PC-3 (cell line): ENCODE measurements at regions not wholly inside any gene's neighbourhood (a gene's known extent, or its start where the extent isn't known, plus 50 kb on each side); places are given as distances from the start of the nearest gene placed in this dataset.

Experiments
- ATAC-seq: fragments of 200-7000 bp; cut with Tn5 transposase; 2 replicates; pipeline ENCODE4 v1.9.1; 2020; ENCODE audit warnings: mild to moderate bottlenecking, moderate library complexity
- BruUV-seq: library from RNA; stranded (reverse); fragments of 400-500 nt; replicated peaks from 2 replicates; lab custom pipeline; 2021; lab: Mats Ljungman, UMichigan
- CTCF ChIA-PET: fragments of 300-600 bp; sonication (Branson Sonifier 250); formaldehyde crosslinking; loops from one replicate; lab custom pipeline; 2022; ENCODE audit warnings: antibody characterized with exemption; lab: Charles Lee
- POLR2A ChIA-PET: fragments of 300-600 bp; sonication (Branson Sonifier 250); formaldehyde crosslinking; loops from one replicate; lab custom pipeline; 2022; ENCODE audit warnings: antibody characterized with exemption; ENCODE audit not compliant: unreplicated experiment; lab: Charles Lee
- DNase-seq: peaks from one replicate; pipeline ENCODE4 v3.0.0-alpha.2; 2015
- H2AFZ ChIP-seq: fragments of 300-600 bp; sonication (generic); 2 replicates; pipeline ENCODE4 v1.6.0; 2016; ENCODE audit warnings: antibody characterized with exemption, low read length
- H3F3A ChIP-seq: fragments of 300-600 bp; sonication (generic); one replicate; pipeline ENCODE4 v1.6.0; 2017; ENCODE audit warnings: antibody characterized with exemption, low read length, control low read depth, mild to moderate bottlenecking; ENCODE audit not compliant: unreplicated experiment
- H3K27ac ChIP-seq: fragments of 300-600 bp; sonication (generic); 2 replicates; pipeline ENCODE4 v1.5.1; 2016; ENCODE audit warnings: mild to moderate bottlenecking, low read length
- H3K27me3 ChIP-seq: fragments of 300-600 bp; sonication (generic); 2 replicates; pipeline ENCODE4 v1.6.1; 2016; ENCODE audit warnings: low read length, mixed read lengths
- H3K36me3 ChIP-seq: fragments of 300-600 bp; sonication (generic); 2 replicates; pipeline ENCODE4 v1.6.1; 2016; ENCODE audit warnings: low read depth, mixed run types, low read length, mixed read lengths
- H3K4me1 ChIP-seq: fragments of 300-600 bp; sonication (generic); 2 replicates; pipeline ENCODE4 v1.5.1; 2016; ENCODE audit warnings: low read length; ENCODE audit not compliant: insufficient read depth
- H3K4me2 ChIP-seq: fragments of 300-600 bp; sonication (generic); 2 replicates; pipeline ENCODE4 v1.6.0; 2016; ENCODE audit warnings: low read length
- H3K4me3 ChIP-seq: fragments of 300-600 bp; sonication (generic); 2 replicates; pipeline ENCODE4 v1.5.1; 2016; ENCODE audit warnings: mild to moderate bottlenecking, low read length, mixed read lengths
- H3K79me2 ChIP-seq: fragments of 300-600 bp; sonication (generic); 2 replicates; pipeline ENCODE4 v1.6.1; 2017; ENCODE audit warnings: low read length, mixed read lengths
- H3K9ac ChIP-seq: fragments of 300-600 bp; sonication (generic); 2 replicates; pipeline ENCODE4 v1.6.0; 2016; ENCODE audit warnings: mild to moderate bottlenecking, low read length
- H3K9me2 ChIP-seq: fragments of 300-600 bp; sonication (generic); replicated peaks from 2 replicates; pipeline ENCODE4 v1.6.1; 2016; ENCODE audit warnings: mixed run types, low read length, mixed read lengths
- H3K9me3 ChIP-seq: fragments of 300-600 bp; sonication (generic); 2 replicates; pipeline ENCODE4 v1.6.1; 2016; ENCODE audit warnings: low read length, mixed read lengths
- H4K20me1 ChIP-seq: fragments of 300-600 bp; sonication (generic); 2 replicates; pipeline ENCODE4 v1.6.1; 2016; ENCODE audit warnings: low read length, mixed read lengths
- EZH2 ChIP-seq: fragments of 300-600 bp; sonication (generic); IDR thresholded peaks from one replicate; pipeline ENCODE4 v1.6.1; 2017; ENCODE audit warnings: antibody characterized with exemption, mild to moderate bottlenecking, low read length; ENCODE audit not compliant: unreplicated experiment
- EZH2phosphoT487 ChIP-seq: fragments of 300-600 bp; sonication (generic); IDR thresholded peaks from 2 replicates; pipeline ENCODE4 v1.6.1; 2018; ENCODE audit warnings: mild to moderate bottlenecking, antibody characterized with exemption, low read length, borderline replicate concordance
- intact Hi-C: fragments of 100-400 bp; cut with micrococcal nuclease; formaldehyde crosslinking; loops from 2 replicates; pipeline ENCODE4 v1.9.0; 2023
- TF ChIP-seq, protein P1 (sequence below): fragments of 300-600 bp; sonication (generic); conservative IDR thresholded peaks from 2 replicates; pipeline ENCODE4 v1.5.1; 2017; ENCODE audit warnings: antibody characterized with exemption, low read depth, mild to moderate bottlenecking, low read length

DNA sequence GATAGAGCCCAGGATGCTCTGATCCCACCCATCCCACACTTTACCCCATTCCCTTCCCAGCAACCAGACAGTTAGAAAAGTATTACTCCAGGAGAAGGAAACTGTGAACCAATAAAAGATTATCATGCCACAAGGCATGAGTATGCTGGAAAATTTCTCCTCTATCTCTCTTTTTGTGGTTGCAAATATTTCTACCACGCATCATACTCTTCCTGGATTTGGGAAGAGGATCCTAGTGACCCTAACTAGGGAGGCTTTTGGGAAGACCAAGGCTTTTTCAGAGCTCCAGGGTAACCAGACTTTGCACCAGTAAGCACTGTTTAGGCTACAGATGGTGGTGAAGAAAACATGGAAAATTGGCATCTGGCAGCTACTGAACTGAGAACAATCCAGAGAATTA is 257.6 kb upstream of the CLNK start:
- Histone ChIP-seq H4K20me1 (no peaks in the 10 kb centered on the region), H3K27me3 (no peaks in the 10 kb centered on the region), H3K4me1 (no peaks in the 10 kb centered on the region), H3K36me3 (no peaks in the 10 kb centered on the region), H2AFZ (no peak overlapping the region), H3K27ac (no peak overlapping the region), H3K9me2 (no peaks in the 10 kb centered on the region), H3K9me3 (no peaks in the 10 kb centered on the region), H3K9ac (no peak overlapping the region), H3F3A (no peaks in the 10 kb centered on the region), H3K4me2 (no peak overlapping the region), H3K79me2 (no peaks in the 10 kb centered on the region), H3K4me3 (no peak overlapping the region)
- POLR2A ChIA-PET: no interaction called here
- CTCF ChIA-PET: no interaction called here
- ATAC-seq (no peak), DNase-seq (no peak)
- BruUV-seq: no TSS peak
- no peak for TF ChIP-seq EZH2phosphoT487
- no peak for TF ChIP-seq EZH2
- TF ChIP-seq, protein P1, sequence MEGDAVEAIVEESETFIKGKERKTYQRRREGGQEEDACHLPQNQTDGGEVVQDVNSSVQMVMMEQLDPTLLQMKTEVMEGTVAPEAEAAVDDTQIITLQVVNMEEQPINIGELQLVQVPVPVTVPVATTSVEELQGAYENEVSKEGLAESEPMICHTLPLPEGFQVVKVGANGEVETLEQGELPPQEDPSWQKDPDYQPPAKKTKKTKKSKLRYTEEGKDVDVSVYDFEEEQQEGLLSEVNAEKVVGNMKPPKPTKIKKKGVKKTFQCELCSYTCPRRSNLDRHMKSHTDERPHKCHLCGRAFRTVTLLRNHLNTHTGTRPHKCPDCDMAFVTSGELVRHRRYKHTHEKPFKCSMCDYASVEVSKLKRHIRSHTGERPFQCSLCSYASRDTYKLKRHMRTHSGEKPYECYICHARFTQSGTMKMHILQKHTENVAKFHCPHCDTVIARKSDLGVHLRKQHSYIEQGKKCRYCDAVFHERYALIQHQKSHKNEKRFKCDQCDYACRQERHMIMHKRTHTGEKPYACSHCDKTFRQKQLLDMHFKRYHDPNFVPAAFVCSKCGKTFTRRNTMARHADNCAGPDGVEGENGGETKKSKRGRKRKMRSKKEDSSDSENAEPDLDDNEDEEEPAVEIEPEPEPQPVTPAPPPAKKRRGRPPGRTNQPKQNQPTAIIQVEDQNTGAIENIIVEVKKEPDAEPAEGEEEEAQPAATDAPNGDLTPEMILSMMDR: no peak
- intact Hi-C loops: no loop called here

DNA sequence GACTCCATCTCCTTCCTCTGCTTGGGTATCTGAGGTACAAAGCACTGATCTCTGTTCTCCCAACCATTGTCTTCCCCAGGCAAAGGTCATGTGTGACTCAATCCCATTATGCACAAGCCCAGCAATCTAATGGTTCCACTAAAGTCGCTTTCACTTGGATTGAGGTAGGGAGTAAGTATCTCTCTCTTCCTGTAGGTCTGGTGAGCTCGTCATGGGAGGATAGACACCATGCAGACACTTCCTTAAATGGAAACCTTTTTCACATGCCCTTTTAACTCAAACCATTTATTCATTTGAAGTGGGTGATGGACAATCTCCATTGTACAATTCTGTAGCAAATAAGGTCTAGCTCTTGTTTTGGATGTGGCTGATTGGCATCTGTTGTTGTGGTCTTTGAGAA is 245.2 kb upstream of the CLNK start:
- POLR2A ChIA-PET: no interaction called here

DNA sequence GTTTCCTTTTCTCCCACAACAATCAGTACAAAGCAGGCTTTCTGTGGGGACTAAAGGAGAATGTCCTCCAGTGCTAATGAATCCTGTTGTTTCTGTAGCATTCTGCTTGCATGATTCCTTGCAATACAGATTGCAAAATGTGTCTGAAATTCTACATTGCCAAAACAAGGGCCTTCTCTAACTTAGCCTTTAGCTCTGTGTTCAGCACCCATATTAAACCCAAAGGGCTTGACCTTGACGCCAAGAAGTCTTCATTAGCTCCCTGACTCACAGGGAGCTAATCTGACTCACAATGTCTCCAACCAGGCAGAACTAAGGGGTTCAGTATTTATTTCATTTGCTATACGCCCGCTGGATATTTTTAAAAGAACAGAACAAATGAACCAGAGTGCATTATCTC is 241.4 kb upstream of the CLNK start:
- no peaks in the 10 kb centered on the region for H3K9me2 ChIP-seq
- ChIA-PET POLR2A (no interaction called here), CTCF (no interaction called here)
- H3K27me3 ChIP-seq: no peaks in the 10 kb centered on the region
- no peaks in the 10 kb centered on the region for H3K9me3 ChIP-seq
- H3K79me2 ChIP-seq: no peaks in the 10 kb centered on the region
- no peaks in the 10 kb centered on the region for H4K20me1 ChIP-seq
- ATAC-seq (no peak), DNase-seq (no peak)
- intact Hi-C loops: no loop called here
- no peaks in the 10 kb centered on the region for H3F3A ChIP-seq
- H3K27ac ChIP-seq: no peak overlapping the region
- no peak overlapping the region for H3K9ac ChIP-seq
- H3K36me3 ChIP-seq: no peaks in the 10 kb centered on the region
- no peak overlapping the region for H2AFZ ChIP-seq
- H3K4me2 ChIP-seq: no peak overlapping the region
- H3K4me3 ChIP-seq: no peak overlapping the region
- TF ChIP-seq EZH2 (no peak), EZH2phosphoT487 (no peak)
- no peaks in the 10 kb centered on the region for H3K4me1 ChIP-seq
- no TSS peak for BruUV-seq

More for the DNA sequence above, 245.2 kb upstream of the CLNK start:
- H4K20me1 ChIP-seq: no peaks in the 10 kb centered on the region
- H3K79me2 ChIP-seq: no peaks in the 10 kb centered on the region
- no peak overlapping the region for H3K9ac ChIP-seq
- no peaks in the 10 kb centered on the region for H3K27me3 ChIP-seq
- H3K9me3 ChIP-seq: no peaks in the 10 kb centered on the region
- CTCF ChIA-PET: no interaction called here
- DNase-seq: no peak
- no peak overlapping the region for H3K4me3 ChIP-seq
- no peak for TF ChIP-seq EZH2
- TF ChIP-seq EZH2phosphoT487: no peak
- TF ChIP-seq, protein P1: no peak
- H3F3A ChIP-seq: no peaks in the 10 kb centered on the region
- no peak overlapping the region for H2AFZ ChIP-seq
- H3K9me2 ChIP-seq: no peaks in the 10 kb centered on the region
- intact Hi-C loops: no loop called here
- ATAC-seq: no peak
- no peak overlapping the region for H3K27ac ChIP-seq
- BruUV-seq: no TSS peak
- no peaks in the 10 kb centered on the region for H3K36me3 ChIP-seq
- no peaks in the 10 kb centered on the region for H3K4me1 ChIP-seq
- no peak overlapping the region for H3K4me2 ChIP-seq
